ENCODE measurements at regions not wholly inside any gene's neighbourhood (a gene's known extent, or its start where the extent isn't known, plus 50 kb on each side); places are given as distances from the start of the nearest gene placed in this dataset.

DNA sequence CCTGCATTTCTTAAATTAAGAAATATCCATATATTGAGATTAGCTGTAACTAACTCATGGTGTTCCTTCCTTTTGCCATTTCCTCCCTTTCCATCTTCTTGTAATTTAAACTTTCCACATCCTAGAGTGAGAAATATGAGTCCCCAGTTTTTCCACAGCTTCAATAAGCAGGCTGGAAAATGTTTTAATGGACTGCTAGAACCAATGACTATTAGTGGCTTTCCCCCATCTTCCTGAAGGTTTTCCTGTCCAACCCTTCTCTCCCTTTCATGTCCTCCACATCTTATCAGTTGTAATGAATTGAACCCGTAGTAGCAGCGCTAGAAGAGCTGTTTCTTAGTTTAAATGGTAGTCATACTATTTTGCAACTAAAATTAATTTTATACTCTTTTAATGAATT is 145.7 kb downstream of the AHR start:
- TF ChIP-seq, protein P1, sequence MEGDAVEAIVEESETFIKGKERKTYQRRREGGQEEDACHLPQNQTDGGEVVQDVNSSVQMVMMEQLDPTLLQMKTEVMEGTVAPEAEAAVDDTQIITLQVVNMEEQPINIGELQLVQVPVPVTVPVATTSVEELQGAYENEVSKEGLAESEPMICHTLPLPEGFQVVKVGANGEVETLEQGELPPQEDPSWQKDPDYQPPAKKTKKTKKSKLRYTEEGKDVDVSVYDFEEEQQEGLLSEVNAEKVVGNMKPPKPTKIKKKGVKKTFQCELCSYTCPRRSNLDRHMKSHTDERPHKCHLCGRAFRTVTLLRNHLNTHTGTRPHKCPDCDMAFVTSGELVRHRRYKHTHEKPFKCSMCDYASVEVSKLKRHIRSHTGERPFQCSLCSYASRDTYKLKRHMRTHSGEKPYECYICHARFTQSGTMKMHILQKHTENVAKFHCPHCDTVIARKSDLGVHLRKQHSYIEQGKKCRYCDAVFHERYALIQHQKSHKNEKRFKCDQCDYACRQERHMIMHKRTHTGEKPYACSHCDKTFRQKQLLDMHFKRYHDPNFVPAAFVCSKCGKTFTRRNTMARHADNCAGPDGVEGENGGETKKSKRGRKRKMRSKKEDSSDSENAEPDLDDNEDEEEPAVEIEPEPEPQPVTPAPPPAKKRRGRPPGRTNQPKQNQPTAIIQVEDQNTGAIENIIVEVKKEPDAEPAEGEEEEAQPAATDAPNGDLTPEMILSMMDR (conservative IDR thresholded peaks at IDR 0.05; ENCODE audit: low read length) = no peak
- TF ChIP-seq EZH2phosphoT487 (IDR thresholded peaks at IDR 0.05; ENCODE audit: borderline replicate concordance) = no peak

Measured in Loucy (cell line).